GM12892 (cell line): ENCODE measurements at regions not wholly inside any gene's neighbourhood (a gene's known extent, or its start where the extent isn't known, plus 50 kb on each side); places are given as distances from the start of the nearest gene placed in this dataset.

Experiments
- POLR2A ChIP-seq: IDR thresholded peaks from 2 replicates; pipeline ENCODE4 v1.6.1; 2011; ENCODE audit warnings: low read depth, low read length, control low read depth
- POLR2AphosphoS5 ChIP-seq: IDR thresholded peaks from 2 replicates; pipeline ENCODE4 v1.6.1; 2011; ENCODE audit warnings: low read depth, low read length, control low read depth
- TAF1 ChIP-seq: IDR thresholded peaks from 2 replicates; pipeline ENCODE4 v1.6.1; 2011; ENCODE audit warnings: low read depth, mild to moderate bottlenecking, control low read depth, low read length, borderline replicate concordance

- TF ChIP-seq POLR2A, result no peak
- TF ChIP-seq POLR2AphosphoS5, result no peak
- TF ChIP-seq TAF1, result no peak
These were observed 67.2 kb upstream of the LMO1 start for GRCh38 chr11:8330896-8331295.
